ENCODE measurements at regions not wholly inside any gene's neighbourhood (a gene's known extent, or its start where the extent isn't known, plus 50 kb on each side); places are given as distances from the start of the nearest gene placed in this dataset.

DNA sequence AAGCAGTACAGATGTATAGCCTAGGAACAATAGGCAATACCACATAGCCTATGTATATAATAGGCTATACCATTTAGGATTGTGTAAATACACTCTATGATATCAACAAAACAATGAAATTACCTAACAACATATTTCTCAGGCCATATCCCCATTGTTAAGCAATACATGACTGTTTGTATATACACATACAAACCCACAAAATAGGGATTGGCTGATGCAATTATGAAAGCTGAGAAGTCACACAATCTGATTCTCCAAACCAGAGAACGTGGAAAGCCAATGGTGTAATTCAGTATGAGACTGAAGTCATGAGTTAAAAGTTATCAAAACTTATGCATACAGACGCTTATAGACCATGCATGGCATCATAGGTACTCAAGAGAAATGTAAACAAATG lies 700.1 kb upstream of the RAG2 start:
- ChIA-PET POLR2A (no interaction called here), CTCF (no interaction called here)
- DNase-seq (ENCODE audit: extremely low spot score), result no peak
- TF ChIP-seq, protein P1, sequence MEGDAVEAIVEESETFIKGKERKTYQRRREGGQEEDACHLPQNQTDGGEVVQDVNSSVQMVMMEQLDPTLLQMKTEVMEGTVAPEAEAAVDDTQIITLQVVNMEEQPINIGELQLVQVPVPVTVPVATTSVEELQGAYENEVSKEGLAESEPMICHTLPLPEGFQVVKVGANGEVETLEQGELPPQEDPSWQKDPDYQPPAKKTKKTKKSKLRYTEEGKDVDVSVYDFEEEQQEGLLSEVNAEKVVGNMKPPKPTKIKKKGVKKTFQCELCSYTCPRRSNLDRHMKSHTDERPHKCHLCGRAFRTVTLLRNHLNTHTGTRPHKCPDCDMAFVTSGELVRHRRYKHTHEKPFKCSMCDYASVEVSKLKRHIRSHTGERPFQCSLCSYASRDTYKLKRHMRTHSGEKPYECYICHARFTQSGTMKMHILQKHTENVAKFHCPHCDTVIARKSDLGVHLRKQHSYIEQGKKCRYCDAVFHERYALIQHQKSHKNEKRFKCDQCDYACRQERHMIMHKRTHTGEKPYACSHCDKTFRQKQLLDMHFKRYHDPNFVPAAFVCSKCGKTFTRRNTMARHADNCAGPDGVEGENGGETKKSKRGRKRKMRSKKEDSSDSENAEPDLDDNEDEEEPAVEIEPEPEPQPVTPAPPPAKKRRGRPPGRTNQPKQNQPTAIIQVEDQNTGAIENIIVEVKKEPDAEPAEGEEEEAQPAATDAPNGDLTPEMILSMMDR (IDR thresholded peaks at IDR 0.05; ENCODE audit: control extremely low read depth, extremely low read depth, low read depth, missing control alignments), result no peak

DNA sequence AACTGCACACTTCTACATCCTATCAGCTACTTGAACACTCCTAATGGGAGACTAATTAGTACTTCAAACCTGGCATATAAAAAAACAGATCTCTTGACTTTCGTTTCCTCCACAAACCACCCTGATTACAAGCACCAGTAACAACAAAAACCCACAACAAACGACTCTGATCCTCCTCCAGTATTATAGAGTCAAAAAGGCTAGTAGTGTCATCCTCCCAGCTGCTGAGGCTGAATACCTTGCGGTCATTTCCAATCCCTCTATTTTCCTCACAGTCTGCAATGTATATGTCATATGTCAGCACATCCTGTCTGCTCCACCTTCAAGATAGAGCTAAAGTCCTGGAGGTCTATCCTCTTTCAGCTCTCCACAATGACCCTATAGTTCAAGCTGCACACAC lies 688.9 kb upstream of the RAG2 start:
- CTCF ChIA-PET, result interaction anchor here (1.3 kb wide), 1 partner anchor 47 kb away, joined by 4 read pairs; no protein-coding TSS in a partner anchor

DNA sequence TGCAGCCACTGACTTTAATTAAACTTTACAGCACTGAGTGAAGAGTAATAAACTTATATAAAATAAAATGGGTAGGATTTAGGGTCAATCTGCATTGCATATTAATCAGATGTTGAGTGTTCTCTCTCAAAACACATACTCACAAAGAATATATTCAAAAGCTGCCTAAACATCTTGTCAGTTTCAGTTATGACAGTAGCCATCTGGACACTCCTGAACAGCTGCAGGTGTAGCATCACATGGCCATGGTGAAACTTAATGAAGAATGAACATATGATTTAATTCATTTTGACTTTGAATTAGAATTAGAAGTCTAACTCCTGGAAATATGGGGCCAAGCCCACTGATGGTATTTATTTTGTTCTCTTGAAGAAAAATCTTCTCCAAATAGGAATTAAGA lies 684.3 kb upstream of the RAG2 start:
- POLR2A ChIA-PET, result no interaction called here
- TF ChIP-seq, protein P1 (IDR thresholded peaks at IDR 0.05; ENCODE audit: control extremely low read depth, extremely low read depth, low read depth, missing control alignments), result no peak
- no peak for DNase-seq (ENCODE audit: extremely low spot score)
- CTCF ChIA-PET, result no interaction called here

More for the DNA sequence above, 688.9 kb upstream of the RAG2 start:
- TF ChIP-seq, protein P1 (IDR thresholded peaks at IDR 0.05; ENCODE audit: control extremely low read depth, extremely low read depth, low read depth, missing control alignments), result no peak
- POLR2A ChIA-PET, result interaction anchor here (0.5 kb wide), 1 partner anchor 18 kb away, joined by 3 read pairs; no protein-coding TSS in a partner anchor
- DNase-seq (ENCODE audit: extremely low spot score), result no peak

DNA sequence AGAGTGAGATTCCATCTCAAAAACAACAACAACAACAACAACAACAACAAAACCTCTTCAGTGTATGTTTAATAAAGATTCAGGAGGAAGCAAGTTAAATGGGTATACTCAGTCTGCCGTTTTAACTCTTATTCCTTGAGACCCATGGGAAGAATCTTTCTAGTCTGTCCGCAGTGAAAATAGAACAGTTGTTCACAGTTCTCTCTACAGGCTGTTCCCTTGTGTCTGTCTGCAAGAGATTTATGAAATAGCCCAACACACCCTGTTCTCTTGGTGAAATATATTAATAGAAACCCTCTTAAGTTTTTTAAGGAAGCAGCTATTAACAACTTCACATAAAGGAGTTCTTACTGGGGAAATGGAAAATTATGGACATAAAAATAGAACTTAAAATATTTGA lies 682.2 kb upstream of the RAG2 start:
- ChIA-PET CTCF (no interaction called here), POLR2A (no interaction called here)
- no peak for DNase-seq (ENCODE audit: extremely low spot score)
- TF ChIP-seq, protein P1 (IDR thresholded peaks at IDR 0.05; ENCODE audit: control extremely low read depth, extremely low read depth, low read depth, missing control alignments), result no peak

DNA sequence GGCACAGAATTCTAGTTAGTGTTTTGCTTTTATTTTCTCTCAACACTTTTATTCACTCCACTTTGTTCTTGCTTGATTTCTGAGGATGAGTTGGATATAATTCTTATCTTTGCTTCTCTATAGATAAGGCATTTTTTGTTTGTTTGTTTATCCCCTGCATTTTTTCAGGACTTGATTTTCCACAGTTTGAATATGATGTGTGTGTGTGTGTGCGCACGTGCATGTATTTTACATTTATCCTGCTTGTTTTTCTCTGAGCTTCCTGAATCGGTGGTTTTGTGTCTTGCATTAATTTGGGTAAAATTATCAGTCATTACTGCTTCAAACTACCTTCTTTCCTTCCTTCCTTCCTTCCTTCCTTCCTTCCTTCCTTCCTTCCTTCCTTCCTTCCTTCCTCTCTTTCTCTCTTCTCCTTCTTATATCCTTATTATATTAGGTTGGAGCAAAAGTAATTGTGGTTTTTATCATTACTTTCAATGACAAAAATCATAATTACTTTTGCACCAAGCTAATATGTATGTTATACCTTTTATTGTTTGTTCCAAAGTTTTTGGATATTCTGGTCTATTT lies 679.9 kb upstream of the RAG2 start:
- TF ChIP-seq, protein P1 (IDR thresholded peaks at IDR 0.05; ENCODE audit: control extremely low read depth, extremely low read depth, low read depth, missing control alignments), result no peak
- ChIA-PET POLR2A (no interaction called here), CTCF (interaction anchor here (1.7 kb wide), 1 partner anchor 23 kb away, joined by 5 read pairs; no protein-coding TSS in a partner anchor)
- no peak for DNase-seq (ENCODE audit: extremely low spot score)

DNA sequence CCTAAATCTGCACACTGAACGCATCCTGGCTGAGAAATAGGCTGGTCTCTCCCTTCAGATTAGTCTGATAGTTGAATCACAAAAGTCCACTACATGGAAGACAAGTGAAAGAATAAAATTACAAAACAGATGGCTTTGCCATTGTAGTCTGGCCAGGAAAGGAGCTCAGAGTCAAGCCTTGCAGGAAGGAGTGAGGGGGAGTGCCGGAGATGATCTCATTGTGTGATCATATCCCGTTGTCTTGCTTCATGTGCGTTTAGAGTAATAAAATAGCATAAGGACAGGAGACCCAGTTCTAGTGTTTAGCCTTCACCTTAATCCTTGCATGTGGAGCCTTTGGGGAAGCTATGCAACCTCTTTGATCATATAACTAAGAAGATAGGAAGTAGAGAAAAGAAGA lies 666.7 kb upstream of the RAG2 start:
- ChIA-PET POLR2A (no interaction called here), CTCF (interaction anchor here (1.0 kb wide), 1 partner anchor 25 kb away, joined by 3 read pairs; no protein-coding TSS in a partner anchor)
- TF ChIP-seq, protein P1 (IDR thresholded peaks at IDR 0.05; ENCODE audit: control extremely low read depth, extremely low read depth, low read depth, missing control alignments), result no peak
- DNase-seq (ENCODE audit: extremely low spot score), result no peak

All from GM10248 (cell line).